ENCODE measurements at regions not wholly inside any gene's neighbourhood (a gene's known extent, or its start where the extent isn't known, plus 50 kb on each side); places are given as distances from the start of the nearest gene placed in this dataset.

DNA sequence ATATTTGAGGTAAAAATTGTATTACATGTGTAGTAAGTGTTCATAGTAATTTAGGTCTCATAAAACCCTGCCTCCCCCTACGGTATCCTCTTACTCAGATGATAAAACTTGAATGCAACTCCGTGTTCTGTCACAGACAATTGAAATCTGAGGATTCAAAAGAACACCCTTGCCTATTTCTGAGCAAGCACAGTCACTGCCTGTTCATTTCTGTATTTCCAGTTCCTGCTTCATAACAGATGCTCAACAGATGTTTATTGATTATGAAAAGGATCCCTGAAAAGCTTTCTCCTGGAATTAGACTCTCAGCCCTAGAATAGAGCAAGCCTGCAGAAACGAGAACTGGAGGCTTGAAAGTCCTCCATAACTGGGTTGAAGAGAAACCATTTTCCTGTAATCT, 144.1 kb upstream of the SPEF2 start:
- H2BK120ac ChIP-seq (replicated peaks; ENCODE audit: low read depth, low read length) = no peak overlapping the region
- no peak overlapping the region for H3K4ac ChIP-seq (replicated peaks; ENCODE audit: insufficient read length, low read depth, low read length)
- H3K79me2 ChIP-seq (ENCODE audit: control insufficient read depth in 1 of 2, insufficient read depth in 2 of 2, low read length in 2 of 2) = no peaks in the 10 kb centered on the region
- no peak overlapping the region for H2AFZ ChIP-seq (ENCODE audit: low read length)
- H3K27me3 ChIP-seq (replicated peaks in 1 of 4; ENCODE audit: control insufficient read depth in 3 of 4, extremely low read depth in 1 of 4, insufficient read depth in 3 of 4, low read length in 3 of 4) = no peaks in the 10 kb centered on the region
- H3K18ac ChIP-seq (ENCODE audit: extremely low read depth, low read length) = no peak overlapping the region
- no peak overlapping the region for H2BK12ac ChIP-seq (ENCODE audit: low read depth, low read length)
- H4K8ac ChIP-seq (ENCODE audit: extremely low read depth, insufficient read depth, low read length) = no peak overlapping the region
- no peaks in the 10 kb centered on the region for H3K23me2 ChIP-seq (ENCODE audit: low read depth, low read length)
- CTCF ChIA-PET (ENCODE audit: partially characterized antibody) = interaction anchor here (2.5 kb wide), 1 partner anchor 37 kb away, joined by 6 read pairs; no protein-coding TSS in a partner anchor
- no peak overlapping the region for H2BK20ac ChIP-seq (ENCODE audit: low read length)
- no peak overlapping the region for H3K14ac ChIP-seq (ENCODE audit: insufficient read length)
- DNase-seq (ENCODE audit: low read depth in 1 of 2, low spot score in 2 of 2) (no peak), FAIRE-seq (no peak)
- H3K27ac ChIP-seq (ENCODE audit: low read depth, low read length) = no peak overlapping the region
- no peaks in the 10 kb centered on the region for H3K36me3 ChIP-seq (ENCODE audit: control insufficient read depth in 2 of 4, insufficient read depth in 4 of 4, low read length in 3 of 4)
- no peak overlapping the region for H3K56ac ChIP-seq (replicated peaks; ENCODE audit: insufficient read length, low read depth, low read length)
- 91% methylated on average over 3 of the region's 3 CpGs; no CpG with 5 or more reads in 1 of the 2 experiments for WGBS, 2 experiments (ENCODE audit: extremely low coverage in 1 of 2, insufficient coverage in 1 of 2, insufficient read length in 1 of 2, insufficient replicate concordance in 2 of 2, low coverage in 1 of 2, low lambda C conversion rate in 2 of 2, missing lambda C conversion rate in 1 of 2)
- no peaks in the 10 kb centered on the region for H3K9me3 ChIP-seq (ENCODE audit: insufficient read depth in 2 of 2, low read depth in 1 of 2, low read length in 1 of 2)
- H4K5ac ChIP-seq (ENCODE audit: insufficient read length, low read depth, low read length) = no peak overlapping the region
- H4K20me1 ChIP-seq (replicated peaks in 1 of 2; ENCODE audit: control insufficient read depth in 1 of 2, insufficient read depth in 2 of 2, low read length in 2 of 2) = no peaks in the 10 kb centered on the region
- H3K4me3 ChIP-seq (ENCODE audit: extremely low read depth in 1 of 4, insufficient read depth in 2 of 4, low read depth in 3 of 4, low read length in 4 of 4) = no peak overlapping the region
- H2AK5ac ChIP-seq (ENCODE audit: low read depth, low read length) = no peak overlapping the region
- no peak overlapping the region for H2BK5ac ChIP-seq (ENCODE audit: low read depth, low read length)
- no peak overlapping the region for H3K4me2 ChIP-seq (ENCODE audit: insufficient read depth in 1 of 2, low read depth in 2 of 2, low read length in 2 of 2)
- H3K9ac ChIP-seq (replicated peaks in 1 of 4; ENCODE audit: extremely low read depth in 1 of 4, low read depth in 3 of 4, low read length in 3 of 4) = no peak overlapping the region
- H4K91ac ChIP-seq (replicated peaks; ENCODE audit: insufficient read length, low read length) = no peak overlapping the region
- H3K4me1 ChIP-seq (replicated peaks in 1 of 4; ENCODE audit: control insufficient read depth in 3 of 4, insufficient read depth in 4 of 4, low read length in 3 of 4) = no peaks in the 10 kb centered on the region
- no peak overlapping the region for H2BK15ac ChIP-seq (ENCODE audit: low read length)
- H3K23ac ChIP-seq (ENCODE audit: insufficient read length) = no peak overlapping the region
- POLR2A ChIA-PET (ENCODE audit: partially characterized antibody) = no interaction called here
- no peaks in the 10 kb centered on the region for H3K79me1 ChIP-seq (ENCODE audit: low read depth, low read length)
- TF ChIP-seq HDAC6 (IDR thresholded peaks at IDR 0.05; ENCODE audit: low read depth, low read length) = no peak
- TF ChIP-seq KDM1A (IDR thresholded peaks at IDR 0.05; ENCODE audit: borderline replicate concordance, low read length) = no peak
- no peak for TF ChIP-seq RNF2 (IDR thresholded peaks at IDR 0.05; ENCODE audit: borderline replicate concordance, low read depth, low read length, missing control alignments, poor library complexity, severe bottlenecking)
- TF ChIP-seq, protein P1, sequence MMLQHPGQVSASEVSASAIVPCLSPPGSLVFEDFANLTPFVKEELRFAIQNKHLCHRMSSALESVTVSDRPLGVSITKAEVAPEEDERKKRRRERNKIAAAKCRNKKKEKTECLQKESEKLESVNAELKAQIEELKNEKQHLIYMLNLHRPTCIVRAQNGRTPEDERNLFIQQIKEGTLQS (IDR thresholded peaks at IDR 0.05; ENCODE audit: insufficient read depth, low read depth, low read length) = no peak
- TF ChIP-seq, protein P2, sequence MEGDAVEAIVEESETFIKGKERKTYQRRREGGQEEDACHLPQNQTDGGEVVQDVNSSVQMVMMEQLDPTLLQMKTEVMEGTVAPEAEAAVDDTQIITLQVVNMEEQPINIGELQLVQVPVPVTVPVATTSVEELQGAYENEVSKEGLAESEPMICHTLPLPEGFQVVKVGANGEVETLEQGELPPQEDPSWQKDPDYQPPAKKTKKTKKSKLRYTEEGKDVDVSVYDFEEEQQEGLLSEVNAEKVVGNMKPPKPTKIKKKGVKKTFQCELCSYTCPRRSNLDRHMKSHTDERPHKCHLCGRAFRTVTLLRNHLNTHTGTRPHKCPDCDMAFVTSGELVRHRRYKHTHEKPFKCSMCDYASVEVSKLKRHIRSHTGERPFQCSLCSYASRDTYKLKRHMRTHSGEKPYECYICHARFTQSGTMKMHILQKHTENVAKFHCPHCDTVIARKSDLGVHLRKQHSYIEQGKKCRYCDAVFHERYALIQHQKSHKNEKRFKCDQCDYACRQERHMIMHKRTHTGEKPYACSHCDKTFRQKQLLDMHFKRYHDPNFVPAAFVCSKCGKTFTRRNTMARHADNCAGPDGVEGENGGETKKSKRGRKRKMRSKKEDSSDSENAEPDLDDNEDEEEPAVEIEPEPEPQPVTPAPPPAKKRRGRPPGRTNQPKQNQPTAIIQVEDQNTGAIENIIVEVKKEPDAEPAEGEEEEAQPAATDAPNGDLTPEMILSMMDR (IDR thresholded peaks at IDR 0.05; ENCODE audit: control extremely low read depth in 1 of 3, insufficient read depth in 1 of 3, low read depth in 1 of 3, low read length in 3 of 3) = no peak
- TF ChIP-seq SP1 (IDR thresholded peaks at IDR 0.05; ENCODE audit: low read depth, low read length) = no peak
- TF ChIP-seq ASH2L (IDR thresholded peaks at IDR 0.05; ENCODE audit: low read length) = no peak
- no peak for TF ChIP-seq CBX5 (IDR thresholded peaks at IDR 0.05; ENCODE audit: low read depth, low read length)
- no peak for TF ChIP-seq EZH2 (IDR thresholded peaks at IDR 0.05; ENCODE audit: low read depth, low read length, severe bottlenecking)
- TF ChIP-seq SRF (IDR thresholded peaks at IDR 0.05; ENCODE audit: low read depth, low read length) = no peak
- no peak for TF ChIP-seq KDM5A (IDR thresholded peaks at IDR 0.05; ENCODE audit: low read length)
- TF ChIP-seq RBBP5 (IDR thresholded peaks at IDR 0.05; ENCODE audit: borderline replicate concordance, low read depth, low read length) = no peak

Data from H1 (cell line).